WERI-Rb-1 (cell line): ENCODE measurements at regions not wholly inside any gene's neighbourhood (a gene's known extent, or its start where the extent isn't known, plus 50 kb on each side); places are given as distances from the start of the nearest gene placed in this dataset.

ENCODE experiments used
- DNase-seq: peaks from one replicate; pipeline ENCODE4 v3.0.0-alpha.2; 2020
- H3K27ac ChIP-seq: fragments of 250-450 bp; sonication (Bioruptor Pico); 2 replicates; pipeline ENCODE4 v1.5.1; 2020; ENCODE audit warnings: mild to moderate bottlenecking, moderate library complexity
- H3K27me3 ChIP-seq: fragments of 250-450 bp; sonication (Bioruptor Pico); 2 replicates; pipeline ENCODE4 v1.5.1; 2021; ENCODE audit warnings: mild to moderate bottlenecking, low read depth, moderate library complexity; ENCODE audit not compliant: insufficient read depth, severe bottlenecking
- H3K36me3 ChIP-seq: fragments of 250-450 bp; sonication (Bioruptor Pico); 2 replicates; pipeline ENCODE4 v1.5.1; 2020; ENCODE audit warnings: mild to moderate bottlenecking, moderate library complexity
- H3K4me3 ChIP-seq: 2 replicates; pipeline ENCODE4 v1.5.1; 2011; ENCODE audit warnings: low read depth, mild to moderate bottlenecking, control low read depth, low read length
- H3K9me3 ChIP-seq: fragments of 250-450 bp; sonication (Bioruptor Pico); 2 replicates; pipeline ENCODE4 v1.5.1; 2021; ENCODE audit warnings: mild to moderate bottlenecking, moderate library complexity; ENCODE audit not compliant: severe bottlenecking
- CTCF ChIP-seq: IDR thresholded peaks from 2 replicates; pipeline ENCODE4 v1.5.1; 2011; ENCODE audit warnings: low read depth, mild to moderate bottlenecking, control low read depth, inconsistent platforms, low read length

GRCh38 chr18:62629031-62629430 lies 86.3 kb upstream of the PHLPP1 start:
- no peaks in the 10 kb centered on the region for H3K36me3 ChIP-seq
- DNase-seq, result no peak
- TF ChIP-seq CTCF, result no peak
- no peak overlapping the region for H3K27ac ChIP-seq
- H3K9me3 ChIP-seq, result no peaks in the 10 kb centered on the region
- no peak overlapping the region for H3K4me3 ChIP-seq
- no peaks in the 10 kb centered on the region for H3K27me3 ChIP-seq

- TF ChIP-seq CTCF, result no peak
- no peaks in the 10 kb centered on the region for H3K27me3 ChIP-seq
- H3K27ac ChIP-seq, result no peak overlapping the region
- no peak overlapping the region for H3K4me3 ChIP-seq
- no peaks in the 10 kb centered on the region for H3K9me3 ChIP-seq
- DNase-seq, result no peak
- H3K36me3 ChIP-seq, result no peaks in the 10 kb centered on the region
Observed at GRCh38 chr18:62631173-62631572, 84.2 kb upstream of the PHLPP1 start.

GRCh38 chr18:62632788-62633455 lies 82.4 kb upstream of the PHLPP1 start:
- Histone ChIP-seq H3K4me3 (no peak overlapping the region), H3K9me3 (no peaks in the 10 kb centered on the region), H3K36me3 (no peaks in the 10 kb centered on the region), H3K27ac (peak overlapping the region; percentile 49), H3K27me3 (no peaks in the 10 kb centered on the region)
- DNase-seq, result peak; percentile 42
- no peak for TF ChIP-seq CTCF

GRCh38 chr18:62634458-62634857 lies 80.9 kb upstream of the PHLPP1 start:
- H3K27me3 ChIP-seq, result no peaks in the 10 kb centered on the region
- no peaks in the 10 kb centered on the region for H3K9me3 ChIP-seq
- H3K27ac ChIP-seq, result no peak overlapping the region
- no peak for DNase-seq
- H3K36me3 ChIP-seq, result no peaks in the 10 kb centered on the region
- H3K4me3 ChIP-seq, result no peak overlapping the region
- no peak for TF ChIP-seq CTCF

GRCh38 chr18:62634979-62635630 lies 80.2 kb upstream of the PHLPP1 start:
- no peaks in the 10 kb centered on the region for H3K9me3 ChIP-seq
- TF ChIP-seq CTCF, result no peak
- no peaks in the 10 kb centered on the region for H3K36me3 ChIP-seq
- H3K27me3 ChIP-seq, result no peaks in the 10 kb centered on the region
- no peak overlapping the region for H3K4me3 ChIP-seq
- no peak overlapping the region for H3K27ac ChIP-seq
- no peak for DNase-seq
